Right cardiac atrium (tissue), 5 donors: ENCODE measurements at regions not wholly inside any gene's neighbourhood (a gene's known extent, or its start where the extent isn't known, plus 50 kb on each side); places are given as distances from the start of the nearest gene placed in this dataset.

Experiments
- ATAC-seq, 2 donors: fragments of 200-7000 bp; cut with Tn5 transposase; one replicate each; pipeline versions ENCODE4 v1.8.0 to v1.9.1; 2020; ENCODE audit warnings: moderate library complexity in 2 of 2, mild to moderate bottlenecking in 1 of 2
- DNase-seq, 3 donors: peaks; one replicate each; pipeline ENCODE4 v3.0.0-alpha.2; 2020
- H3K27ac ChIP-seq: one replicate; pipeline ENCODE4 v1.5.1; 2013; ENCODE audit warnings: mild to moderate bottlenecking, low read length, control low read depth, moderate library complexity
- H3K27me3 ChIP-seq: one replicate; pipeline ENCODE4 v1.6.1; 2013; ENCODE audit not compliant: control insufficient read depth, insufficient read depth
- H3K4me1 ChIP-seq: one replicate; pipeline ENCODE4 v1.6.1; 2013; ENCODE audit warnings: low read length; ENCODE audit not compliant: control insufficient read depth, insufficient read depth
- H3K4me3 ChIP-seq: one replicate; pipeline ENCODE4 v1.5.1; 2013; ENCODE audit warnings: low read length, control low read depth
- H3K9me3 ChIP-seq: one replicate; pipeline ENCODE4 v1.6.1; 2013; ENCODE audit warnings: low read length; ENCODE audit not compliant: control insufficient read depth
- WGBS: extraction: QIAGEN DNeasy Blood & Tissue Kit; methylation state at CpG from one replicate; pipeline ENCODE4 v1.1.7; 2013; 5-methylcytosine and 5-hydroxymethylcytosine counted together
- intact Hi-C, 4 donors: fragments of 100-400 bp; cut with DNase I; formaldehyde crosslinking; loops; one replicate each; pipeline versions ENCODE4 v1.11.0 to v1.14.0; 2022 to 2023
- donor health status: healthy with polysubstance abuse.
- donor health status: DM: no; HTN: yes; CAD: no.
- donor health status: DM: no; HTN: no; CAD: no.
- donor health status: DM: no; HTN: yes; CAD: no; lungs with severe emphysema.
- donor health status: DM: yes; HTN: yes; CAD: no.

DNA sequence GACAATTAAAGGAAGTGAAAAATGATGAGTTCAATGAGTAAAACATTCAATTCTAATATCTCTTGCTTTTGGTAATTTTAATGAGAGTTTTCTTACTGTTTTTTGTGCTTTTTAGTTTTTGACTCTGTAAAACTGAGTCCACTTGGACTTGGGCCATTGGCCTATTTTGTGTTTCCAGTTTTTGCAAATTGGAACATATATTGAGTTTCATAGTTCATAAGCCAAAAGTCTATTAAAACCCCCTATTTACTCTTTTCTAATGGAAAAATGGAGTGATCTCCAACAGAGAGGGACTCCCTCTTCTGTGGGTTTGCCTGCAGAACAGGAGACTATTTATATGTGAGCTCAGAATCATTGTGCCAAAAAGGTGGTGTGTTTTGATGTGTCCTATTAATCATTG is 219.7 kb upstream of the SPRY2 start:
- no peaks in the 10 kb centered on the region for H3K9me3 ChIP-seq
- H3K4me1 ChIP-seq = no peaks in the 10 kb centered on the region
- no peaks in the 10 kb centered on the region for H3K27me3 ChIP-seq
- no peak overlapping the region for H3K27ac ChIP-seq
- intact Hi-C loops = no loop called here
- DNase-seq = no peak
- no peak for ATAC-seq
- H3K4me3 ChIP-seq = no peak overlapping the region

DNA sequence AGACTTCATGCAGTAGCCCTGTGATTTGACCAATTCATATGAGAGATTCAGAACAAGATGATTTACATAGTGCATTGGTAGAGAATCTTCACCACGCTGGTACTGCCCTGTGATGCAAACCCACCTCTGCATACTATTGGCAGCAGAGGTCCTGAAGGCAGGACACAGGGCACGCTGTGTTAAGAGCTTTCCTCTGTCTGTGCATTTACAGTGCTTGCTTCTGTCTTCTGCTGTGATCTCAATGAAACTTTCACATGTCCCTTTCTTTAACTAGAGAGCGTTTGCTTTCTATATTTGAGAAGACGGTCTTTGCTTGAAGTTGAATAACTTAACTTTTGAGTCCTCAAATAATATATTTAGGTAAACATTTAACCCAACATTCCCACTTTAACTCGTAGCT is 219.0 kb upstream of the SPRY2 start:
- H3K4me3 ChIP-seq = no peak overlapping the region
- H3K4me1 ChIP-seq = no peaks in the 10 kb centered on the region
- H3K27me3 ChIP-seq = no peaks in the 10 kb centered on the region
- intact Hi-C loops = loop anchor here in 1 of 4 donors (10.0 kb wide), 1 partner anchor 195 kb away; no protein-coding TSS in a partner anchor
- ATAC-seq (no peak), DNase-seq (no peak)
- H3K27ac ChIP-seq = no peak overlapping the region
- 82% methylated on average over 5 of the region's 5 CpGs for WGBS
- no peaks in the 10 kb centered on the region for H3K9me3 ChIP-seq

DNA sequence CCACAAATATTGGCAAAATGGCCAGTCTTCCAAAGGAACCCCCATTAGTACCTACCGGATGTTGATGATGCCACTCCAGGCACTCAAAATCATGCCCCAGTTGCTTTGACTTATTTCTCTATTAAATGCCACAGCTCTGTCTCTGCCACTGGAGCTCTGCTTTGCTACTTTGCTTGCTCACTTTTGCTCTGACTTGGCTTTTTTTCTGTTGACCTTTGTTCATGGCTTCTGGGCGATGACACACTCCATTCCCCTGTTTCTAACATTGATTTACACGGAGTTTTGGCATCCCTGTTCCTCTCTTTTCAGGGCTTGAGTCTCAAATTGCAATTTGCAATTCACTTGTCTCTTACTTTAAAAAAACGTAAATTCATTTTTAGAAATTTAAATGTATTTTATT is 217.1 kb upstream of the SPRY2 start:
- no peak for ATAC-seq
- 81% methylated on average over 4 of the region's 4 CpGs for WGBS
- intact Hi-C loops = loop anchor here in 1 of 4 donors (10.0 kb wide), 1 partner anchor 193 kb away; no protein-coding TSS in a partner anchor

DNA sequence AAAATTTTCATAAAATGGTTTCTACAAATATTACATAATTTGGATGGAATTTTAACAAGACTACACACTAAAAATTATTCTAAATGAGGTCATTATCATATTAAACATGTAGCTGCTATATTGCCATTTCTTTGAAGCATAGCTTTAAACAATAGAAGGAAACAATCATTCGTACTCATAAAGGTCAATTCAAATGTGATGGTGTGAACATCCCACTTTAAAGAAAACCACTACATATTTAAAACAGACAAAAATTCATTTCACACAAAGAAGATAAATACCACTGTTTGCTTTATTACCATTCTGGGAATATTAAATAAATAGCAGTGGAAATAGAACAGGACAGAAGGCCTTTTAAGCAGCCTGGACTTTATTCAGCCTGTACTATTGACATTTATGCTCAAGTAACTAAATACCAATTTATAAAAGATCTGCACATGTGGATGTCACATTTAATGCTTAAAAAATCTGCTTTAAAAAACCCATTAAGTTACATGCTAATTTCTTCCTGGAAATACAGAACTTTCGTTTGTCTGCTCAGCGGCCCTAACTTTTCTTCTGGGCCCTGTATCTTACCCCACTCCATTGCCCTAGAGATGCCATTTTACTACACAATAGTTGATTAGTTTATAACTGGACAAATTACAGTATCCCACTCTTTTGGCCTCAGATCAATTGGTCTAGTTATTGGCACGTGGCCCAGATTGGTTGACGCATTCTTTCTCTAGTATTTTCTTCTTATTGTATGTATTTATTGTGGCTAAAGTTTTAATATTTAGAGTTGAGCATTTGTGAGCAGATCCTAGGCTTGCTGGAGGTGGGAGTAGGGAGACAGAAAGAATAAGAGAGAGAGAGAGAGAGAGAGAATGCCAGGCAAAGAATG is 215.1 kb upstream of the SPRY2 start:
- ATAC-seq (no peak), DNase-seq (no peak)
- H3K27me3 ChIP-seq = no peaks in the 10 kb centered on the region
- intact Hi-C loops = loop anchor here in 1 of 4 donors (10.0 kb wide), 1 partner anchor 191 kb away; no protein-coding TSS in a partner anchor
- peaks cover 2% of the 10 kb centered on the region for H3K4me1 ChIP-seq
- H3K27ac ChIP-seq = no peak overlapping the region
- 69% methylated on average over 5 of the region's 5 CpGs for WGBS
- H3K9me3 ChIP-seq = no peaks in the 10 kb centered on the region
- no peak overlapping the region for H3K4me3 ChIP-seq

More for the DNA sequence above, 217.1 kb upstream of the SPRY2 start:
- no peak for DNase-seq
- Histone ChIP-seq H3K9me3 (no peaks in the 10 kb centered on the region), H3K4me1 (peaks cover 1% of the 10 kb centered on the region), H3K27me3 (no peaks in the 10 kb centered on the region), H3K27ac (no peak overlapping the region), H3K4me3 (no peak overlapping the region)

DNA sequence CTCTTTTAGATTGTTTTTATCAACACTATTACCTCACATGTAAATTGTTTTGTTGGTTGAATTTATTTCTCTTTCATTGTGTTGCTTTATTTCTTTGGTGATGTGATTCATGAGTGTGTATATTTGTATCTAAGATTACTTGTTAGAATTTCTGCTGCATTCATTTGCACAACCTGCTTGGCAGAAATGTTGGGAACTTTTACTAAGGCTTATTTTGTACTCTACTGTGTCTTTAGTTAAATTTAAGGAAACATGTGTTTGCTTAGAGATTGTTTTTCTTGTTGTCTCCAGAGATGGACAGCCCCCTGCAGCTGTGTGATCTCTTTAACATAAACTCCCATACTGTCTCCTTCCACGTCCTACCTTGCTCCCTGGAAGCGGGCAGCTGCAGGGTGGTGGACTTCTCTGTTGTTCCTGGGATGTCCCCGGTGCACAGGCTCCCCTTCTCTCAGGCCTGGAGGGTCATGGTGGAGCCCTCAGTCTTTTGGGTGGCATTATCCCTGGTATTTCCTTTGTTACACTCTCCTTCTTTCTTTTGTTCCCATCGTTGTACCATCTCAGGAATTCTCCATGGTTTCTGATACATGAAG is 212.0 kb upstream of the SPRY2 start:
- peaks cover 2% of the 10 kb centered on the region for H3K4me1 ChIP-seq
- no peaks in the 10 kb centered on the region for H3K9me3 ChIP-seq
- no peak overlapping the region for H3K4me3 ChIP-seq
- ATAC-seq (no peak), DNase-seq (no peak)
- no peaks in the 10 kb centered on the region for H3K27me3 ChIP-seq
- 37% methylated on average over 4 of the region's 4 CpGs for WGBS
- no peak overlapping the region for H3K27ac ChIP-seq
- intact Hi-C loops = loop anchor here in 1 of 4 donors (10.0 kb wide), 1 partner anchor 188 kb away; no protein-coding TSS in a partner anchor

DNA sequence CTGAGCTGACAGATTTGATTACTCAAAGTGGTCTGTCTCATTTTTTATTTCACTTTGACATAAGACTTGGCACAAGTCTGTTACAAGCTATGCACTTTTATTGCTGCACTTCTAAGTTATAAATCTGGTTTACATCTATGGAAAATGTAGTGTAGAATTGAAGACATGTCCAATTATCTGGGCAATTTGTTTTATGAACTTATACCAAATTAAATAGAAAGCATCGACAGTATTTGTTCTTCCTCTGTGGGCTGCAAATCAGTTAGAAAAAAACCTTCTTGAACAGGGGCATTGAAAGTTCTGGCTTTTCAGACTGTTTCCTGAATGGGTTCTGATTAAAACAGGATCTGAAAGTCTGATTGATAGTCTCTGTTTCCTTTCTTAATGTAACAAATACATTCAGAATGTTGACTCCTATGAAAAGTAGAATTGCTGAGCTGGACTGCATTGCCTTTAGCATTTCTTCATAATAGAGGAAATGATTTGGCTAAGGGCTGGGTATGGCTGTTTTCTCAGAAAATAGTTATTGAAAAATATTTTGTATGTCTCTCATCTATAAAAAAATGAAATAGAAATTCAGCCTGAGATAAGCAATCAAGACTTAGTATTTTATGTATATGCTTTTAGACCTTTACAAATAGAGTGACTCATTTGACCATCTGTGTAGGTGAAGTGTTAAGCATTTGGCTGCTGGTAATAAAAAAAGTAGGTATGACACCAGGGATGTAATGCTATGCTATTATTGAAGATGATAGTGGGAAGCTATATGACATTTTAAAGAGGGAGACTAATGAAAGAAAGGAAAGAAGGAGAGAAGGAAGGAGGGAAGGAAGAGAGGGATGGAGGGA is 210.9 kb upstream of the SPRY2 start:
- 23% methylated on average over 1 of the region's 1 CpG for WGBS
- no peak overlapping the region for H3K4me3 ChIP-seq
- DNase-seq (no peak), ATAC-seq (no peak)
- H3K27ac ChIP-seq = no peak overlapping the region
- H3K4me1 ChIP-seq = peaks cover 2% of the 10 kb centered on the region
- no peaks in the 10 kb centered on the region for H3K27me3 ChIP-seq
- intact Hi-C loops = loop anchor here in 1 of 4 donors (10.0 kb wide), 1 partner anchor 187 kb away; no protein-coding TSS in a partner anchor
- H3K9me3 ChIP-seq = no peaks in the 10 kb centered on the region

DNA sequence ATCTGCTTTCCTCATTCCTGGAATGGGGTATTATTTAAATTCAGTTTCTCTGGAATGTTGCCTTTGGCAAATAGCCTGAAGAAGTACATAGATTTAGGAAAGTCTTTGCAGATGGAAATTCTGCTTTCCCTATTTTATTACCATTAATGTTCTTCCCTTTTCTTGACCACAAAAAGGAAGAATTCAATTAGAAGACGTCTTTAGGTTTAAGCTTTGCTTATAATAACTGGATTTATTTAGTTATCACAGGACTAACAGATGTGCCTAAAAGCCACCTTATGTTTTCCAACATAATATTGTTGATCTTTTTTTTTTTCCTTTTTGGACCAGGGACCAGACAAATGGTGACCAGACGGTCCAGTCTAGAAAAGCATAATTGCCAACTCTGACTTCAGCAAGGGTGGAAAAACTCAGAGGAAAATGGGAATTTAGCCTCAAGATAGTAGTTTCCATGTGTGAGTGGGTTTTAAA is 210.1 kb upstream of the SPRY2 start:
- DNase-seq (no peak), ATAC-seq (no peak)
- Histone ChIP-seq H3K4me1 (peaks cover 2% of the 10 kb centered on the region), H3K9me3 (no peaks in the 10 kb centered on the region), H3K27me3 (no peaks in the 10 kb centered on the region), H3K4me3 (no peak overlapping the region), H3K27ac (no peak overlapping the region)
- intact Hi-C loops = loop anchor here in 1 of 4 donors (10.0 kb wide), 1 partner anchor 186 kb away; no protein-coding TSS in a partner anchor
- 52% methylated on average over 2 of the region's 2 CpGs for WGBS

DNA sequence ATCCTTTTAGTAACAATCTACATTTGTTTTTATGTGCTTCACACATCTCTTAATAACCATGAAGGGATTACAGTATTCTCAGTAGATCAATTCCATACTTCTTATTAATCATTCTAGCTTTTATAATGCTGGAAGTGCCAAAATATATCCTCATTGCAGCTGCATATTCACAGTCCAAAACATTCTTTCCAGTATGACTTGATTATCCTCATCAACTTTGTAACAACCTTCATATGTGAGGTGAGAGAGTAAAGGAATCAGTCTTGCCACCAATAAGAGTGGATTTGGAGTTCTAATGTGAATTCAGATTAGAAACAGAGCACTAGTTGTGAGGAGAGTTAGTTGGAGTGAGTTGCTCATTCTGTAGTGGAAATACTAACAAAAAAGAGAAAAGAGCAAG is 208.0 kb upstream of the SPRY2 start:
- no peak for ATAC-seq
- H3K27me3 ChIP-seq = no peaks in the 10 kb centered on the region
- H3K4me1 ChIP-seq = peaks cover 2% of the 10 kb centered on the region
- intact Hi-C loops = no loop called here
- no peaks in the 10 kb centered on the region for H3K9me3 ChIP-seq
- no peak overlapping the region for H3K4me3 ChIP-seq
- no peak for DNase-seq
- no peak overlapping the region for H3K27ac ChIP-seq

DNA sequence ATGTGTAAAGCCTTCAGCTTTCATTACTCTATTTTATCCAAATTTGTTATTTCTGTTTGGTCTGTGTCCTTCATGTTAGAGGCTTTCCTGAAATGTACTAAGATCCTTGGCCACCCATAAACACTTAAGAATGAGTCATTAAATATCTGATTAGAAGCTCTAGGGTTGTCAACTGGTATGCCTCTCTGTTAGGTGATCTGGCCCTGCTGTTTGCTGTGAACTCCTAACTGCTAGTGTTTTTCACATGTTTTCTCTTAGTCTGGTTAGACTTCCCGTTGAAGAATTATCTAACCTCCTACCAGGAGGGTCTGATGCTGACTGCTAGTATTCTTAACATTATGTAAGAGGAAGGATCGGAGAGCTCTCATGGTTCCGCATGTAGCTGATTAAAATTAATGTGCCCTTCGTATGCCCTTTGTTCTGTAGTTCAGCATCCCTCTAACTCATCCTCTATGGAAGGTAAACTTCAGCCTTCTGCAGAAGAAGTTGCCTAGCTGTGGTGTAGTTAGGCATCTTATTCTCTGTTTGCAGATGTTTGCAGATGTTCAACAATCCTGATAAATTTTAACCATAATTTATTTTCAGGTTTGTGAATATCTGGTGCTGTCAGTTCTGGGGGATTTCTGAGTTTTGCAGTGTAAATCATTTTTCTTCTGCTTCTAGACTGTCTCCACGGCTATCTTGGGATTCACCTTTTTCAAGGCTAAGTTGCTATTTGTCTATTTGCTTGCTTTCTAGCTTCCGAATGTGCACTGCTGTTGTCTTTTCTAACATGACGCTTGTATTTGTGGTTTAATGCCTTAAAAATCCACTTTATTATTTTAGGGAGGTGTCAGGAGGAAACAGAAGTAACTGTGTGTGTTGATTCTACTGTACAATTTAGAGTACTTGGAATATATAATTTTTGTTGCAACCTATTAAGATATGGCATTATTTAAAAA is 207.2 kb upstream of the SPRY2 start:
- H3K27ac ChIP-seq = no peak overlapping the region
- no peaks in the 10 kb centered on the region for H3K27me3 ChIP-seq
- ATAC-seq = peak; percentile 61 to 70
- peak in 1 of 3 donors; percentile 18 for DNase-seq
- no peak overlapping the region for H3K4me3 ChIP-seq
- no peaks in the 10 kb centered on the region for H3K9me3 ChIP-seq
- 70% methylated on average over 7 of the region's 7 CpGs for WGBS
- intact Hi-C loops = no loop called here
- H3K4me1 ChIP-seq = peaks cover 2% of the 10 kb centered on the region

DNA sequence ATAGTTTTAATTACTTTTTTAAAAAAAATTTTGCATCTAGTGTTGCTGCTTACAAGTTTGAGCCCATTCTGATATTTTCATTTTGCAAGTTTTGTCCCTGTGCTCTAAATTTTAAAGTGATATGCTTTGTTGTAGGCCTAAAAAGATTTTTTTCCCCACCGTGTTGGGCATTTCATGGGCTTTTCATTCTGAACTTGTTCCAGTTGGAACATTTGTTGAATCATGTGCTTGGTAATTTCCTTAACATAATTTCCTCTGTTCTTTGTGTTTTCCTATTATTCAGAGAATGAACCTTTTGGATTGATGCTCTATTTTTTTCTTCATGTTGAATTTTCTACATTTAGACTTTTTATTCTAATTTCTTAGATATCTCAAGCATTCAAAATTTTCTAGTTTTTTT is 206.4 kb upstream of the SPRY2 start:
- H3K27me3 ChIP-seq = no peaks in the 10 kb centered on the region
- H3K4me3 ChIP-seq = no peak overlapping the region
- H3K27ac ChIP-seq = no peak overlapping the region
- WGBS = 34% methylated on average over 1 of the region's 1 CpG
- intact Hi-C loops = no loop called here
- DNase-seq = no peak
- no peaks in the 10 kb centered on the region for H3K9me3 ChIP-seq
- no peaks in the 10 kb centered on the region for H3K4me1 ChIP-seq
- no peak for ATAC-seq
